Hepatocyte (in vitro differentiated cells): ENCODE measurements at regions not wholly inside any gene's neighbourhood (a gene's known extent, or its start where the extent isn't known, plus 50 kb on each side); places are given as distances from the start of the nearest gene placed in this dataset.

ENCODE experiments used
- DNase-seq: peaks from one replicate; pipeline ENCODE4 v3.0.0-alpha.2; 2016; ENCODE audit warnings: low spot score
- H2AFZ ChIP-seq: fragments of 200-600 bp; sonication (generic); 2 replicates; pipeline ENCODE4 v1.6.0; 2016; ENCODE audit warnings: antibody characterized with exemption, mild to moderate bottlenecking
- H3K27ac ChIP-seq: fragments of 200-600 bp; sonication (generic); 2 replicates; pipeline ENCODE4 v1.5.1; 2016; ENCODE audit warnings: mild to moderate bottlenecking
- H3K27me3 ChIP-seq: fragments of 200-600 bp; sonication (generic); 2 replicates; pipeline ENCODE4 v1.6.1; 2016
- H3K36me3 ChIP-seq: fragments of 200-600 bp; sonication (generic); replicated peaks from 2 replicates; pipeline ENCODE4 v1.5.1; 2016; ENCODE audit warnings: low read depth; ENCODE audit not compliant: insufficient read depth
- H3K4me1 ChIP-seq: fragments of 200-600 bp; sonication (generic); 2 replicates; pipeline ENCODE4 v1.5.1; 2016; ENCODE audit warnings: mild to moderate bottlenecking, moderate library complexity; ENCODE audit not compliant: insufficient read depth
- H3K4me2 ChIP-seq: fragments of 200-600 bp; sonication (generic); 2 replicates; pipeline ENCODE4 v1.6.0; 2016
- H3K4me3 ChIP-seq: fragments of 200-600 bp; sonication (generic); 2 replicates; pipeline ENCODE4 v1.5.1; 2016; ENCODE audit warnings: mild to moderate bottlenecking
- H3K79me2 ChIP-seq: fragments of 200-600 bp; sonication (generic); 2 replicates; pipeline ENCODE4 v1.6.0; 2017; ENCODE audit warnings: mild to moderate bottlenecking
- H3K9me2 ChIP-seq: fragments of 200-600 bp; sonication (generic); replicated peaks from 2 replicates; pipeline ENCODE4 v1.6.0; 2017; ENCODE audit warnings: mild to moderate bottlenecking; ENCODE audit not compliant: insufficient read depth
- H3K9me3 ChIP-seq: fragments of 200-600 bp; sonication (generic); 2 replicates; pipeline ENCODE4 v1.5.1; 2016; ENCODE audit warnings: low read depth, mild to moderate bottlenecking
- H4K20me1 ChIP-seq: fragments of 200-600 bp; sonication (generic); 2 replicates; pipeline ENCODE4 v1.6.0; 2016; ENCODE audit warnings: mild to moderate bottlenecking; ENCODE audit not compliant: insufficient read depth, poor library complexity, severe bottlenecking
- EZH2 ChIP-seq: fragments of 200-600 bp; sonication (generic); IDR thresholded peaks from 2 replicates; pipeline ENCODE4 v1.6.1; 2016; ENCODE audit warnings: antibody characterized with exemption, mild to moderate bottlenecking, borderline replicate concordance
- EZH2phosphoT487 ChIP-seq: fragments of 200-600 bp; sonication (generic); IDR thresholded peaks from one replicate; pipeline ENCODE4 v1.6.1; 2018; ENCODE audit warnings: antibody characterized with exemption, mild to moderate bottlenecking, low read depth, moderate library complexity; ENCODE audit not compliant: unreplicated experiment, severe bottlenecking
- WGBS: methylation state at CpG from one replicate; pipeline ENCODE4 v1.1.6; 2016; ENCODE audit warnings: low lambda C conversion rate; ENCODE audit errors: missing lambda C conversion rate; 5-methylcytosine and 5-hydroxymethylcytosine counted together
- TF ChIP-seq, protein P1 (sequence below): fragments of 200-600 bp; sonication (generic); IDR thresholded peaks from 2 replicates; pipeline ENCODE4 v1.5.1; 2016; ENCODE audit warnings: antibody characterized with exemption, mild to moderate bottlenecking; ENCODE audit not compliant: poor library complexity

- no peaks in the 10 kb centered on the region for H3K9me2 ChIP-seq
- WGBS = 79% methylated on average over 1 of the region's 1 CpG
- no peaks in the 10 kb centered on the region for H3K9me3 ChIP-seq
- no peaks in the 10 kb centered on the region for H3K36me3 ChIP-seq
- no peaks in the 10 kb centered on the region for H4K20me1 ChIP-seq
- H3K27me3 ChIP-seq = no peaks in the 10 kb centered on the region
- DNase-seq = no peak
- H3K79me2 ChIP-seq = no peaks in the 10 kb centered on the region
- H3K4me3 ChIP-seq = no peak overlapping the region
- H3K27ac ChIP-seq = no peak overlapping the region
- H3K4me1 ChIP-seq = no peaks in the 10 kb centered on the region
- H3K4me2 ChIP-seq = no peak overlapping the region
- TF ChIP-seq EZH2phosphoT487 (no peak), EZH2 (no peak)
- TF ChIP-seq, protein P1, sequence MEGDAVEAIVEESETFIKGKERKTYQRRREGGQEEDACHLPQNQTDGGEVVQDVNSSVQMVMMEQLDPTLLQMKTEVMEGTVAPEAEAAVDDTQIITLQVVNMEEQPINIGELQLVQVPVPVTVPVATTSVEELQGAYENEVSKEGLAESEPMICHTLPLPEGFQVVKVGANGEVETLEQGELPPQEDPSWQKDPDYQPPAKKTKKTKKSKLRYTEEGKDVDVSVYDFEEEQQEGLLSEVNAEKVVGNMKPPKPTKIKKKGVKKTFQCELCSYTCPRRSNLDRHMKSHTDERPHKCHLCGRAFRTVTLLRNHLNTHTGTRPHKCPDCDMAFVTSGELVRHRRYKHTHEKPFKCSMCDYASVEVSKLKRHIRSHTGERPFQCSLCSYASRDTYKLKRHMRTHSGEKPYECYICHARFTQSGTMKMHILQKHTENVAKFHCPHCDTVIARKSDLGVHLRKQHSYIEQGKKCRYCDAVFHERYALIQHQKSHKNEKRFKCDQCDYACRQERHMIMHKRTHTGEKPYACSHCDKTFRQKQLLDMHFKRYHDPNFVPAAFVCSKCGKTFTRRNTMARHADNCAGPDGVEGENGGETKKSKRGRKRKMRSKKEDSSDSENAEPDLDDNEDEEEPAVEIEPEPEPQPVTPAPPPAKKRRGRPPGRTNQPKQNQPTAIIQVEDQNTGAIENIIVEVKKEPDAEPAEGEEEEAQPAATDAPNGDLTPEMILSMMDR = no peak
- H2AFZ ChIP-seq = no peak overlapping the region
These were observed 89.3 kb upstream of the HHIP start for GRCh38 chr4:144556636-144557035.

GRCh38 chr4:144557404-144557803, 88.6 kb upstream of the HHIP start:
- no peak for DNase-seq
- no peak overlapping the region for H3K4me3 ChIP-seq
- no peaks in the 10 kb centered on the region for H3K9me2 ChIP-seq
- H3K9me3 ChIP-seq = no peaks in the 10 kb centered on the region
- no peaks in the 10 kb centered on the region for H3K4me1 ChIP-seq
- no peak overlapping the region for H2AFZ ChIP-seq
- no peaks in the 10 kb centered on the region for H3K36me3 ChIP-seq
- WGBS = 88% methylated on average over 1 of the region's 1 CpG
- H3K27ac ChIP-seq = no peak overlapping the region
- H4K20me1 ChIP-seq = no peaks in the 10 kb centered on the region
- no peak for TF ChIP-seq EZH2phosphoT487
- no peak for TF ChIP-seq EZH2
- TF ChIP-seq, protein P1 = no peak
- no peaks in the 10 kb centered on the region for H3K79me2 ChIP-seq
- H3K4me2 ChIP-seq = no peak overlapping the region
- H3K27me3 ChIP-seq = no peaks in the 10 kb centered on the region

- Histone ChIP-seq H3K79me2 (no peaks in the 10 kb centered on the region), H2AFZ (no peak overlapping the region), H3K27ac (no peak overlapping the region), H3K9me3 (no peaks in the 10 kb centered on the region), H3K4me1 (no peaks in the 10 kb centered on the region), H3K4me3 (no peak overlapping the region), H4K20me1 (no peaks in the 10 kb centered on the region), H3K9me2 (no peaks in the 10 kb centered on the region), H3K27me3 (no peaks in the 10 kb centered on the region), H3K4me2 (peak overlapping the region; percentile 28), H3K36me3 (no peaks in the 10 kb centered on the region)
- TF ChIP-seq EZH2phosphoT487 = no peak
- no peak for TF ChIP-seq EZH2
- TF ChIP-seq, protein P1 = no peak
- DNase-seq = peak; percentile 23
- WGBS = 43% methylated on average over 10 of the region's 10 CpGs
These were observed 83.8 kb upstream of the HHIP start for GRCh38 chr4:144562019-144562705.

DNA sequence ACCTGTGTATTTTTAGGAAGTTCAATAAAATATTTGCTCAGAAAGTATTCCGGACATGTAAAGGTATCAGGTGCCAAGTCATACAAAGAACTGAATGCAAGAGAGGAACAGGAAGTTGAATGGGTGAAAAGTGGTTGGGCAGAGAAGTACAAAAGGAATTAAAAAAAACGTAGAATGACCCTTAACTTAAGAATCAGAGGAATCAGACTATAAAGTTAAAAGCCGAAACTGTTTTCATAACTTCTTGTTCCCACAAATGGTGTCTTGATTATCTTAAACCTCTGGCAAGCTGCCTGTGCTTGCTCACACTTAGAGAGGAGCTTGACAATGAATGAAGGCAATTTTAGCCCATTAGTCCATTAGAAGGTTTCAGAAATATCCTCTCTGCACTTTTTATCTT, 81.6 kb upstream of the HHIP start:
- Histone ChIP-seq H2AFZ (no peak overlapping the region), H3K36me3 (no peaks in the 10 kb centered on the region), H3K4me2 (no peak overlapping the region), H3K4me1 (no peaks in the 10 kb centered on the region), H3K4me3 (no peak overlapping the region), H3K27ac (no peak overlapping the region), H3K79me2 (no peaks in the 10 kb centered on the region), H4K20me1 (no peaks in the 10 kb centered on the region), H3K9me2 (no peaks in the 10 kb centered on the region), H3K27me3 (no peaks in the 10 kb centered on the region), H3K9me3 (no peaks in the 10 kb centered on the region)
- DNase-seq = no peak
- TF ChIP-seq, protein P1 = no peak
- no peak for TF ChIP-seq EZH2
- TF ChIP-seq EZH2phosphoT487 = no peak
- 80% methylated on average over 3 of the region's 3 CpGs for WGBS
